GM23248 (cell line): ENCODE measurements at regions not wholly inside any gene's neighbourhood (a gene's known extent, or its start where the extent isn't known, plus 50 kb on each side); places are given as distances from the start of the nearest gene placed in this dataset.

Experiments
- EZH2 ChIP-seq: fragments of 200-600 bp; sonication (generic); IDR thresholded peaks from 2 replicates; pipeline ENCODE4 v1.6.1; 2018; ENCODE audit warnings: antibody characterized with exemption, mild to moderate bottlenecking; ENCODE audit not compliant: insufficient read depth, poor library complexity, severe bottlenecking
- EZH2phosphoT487 ChIP-seq: fragments of 200-600 bp; sonication (generic); IDR thresholded peaks from 2 replicates; pipeline ENCODE4 v1.6.1; 2018; ENCODE audit warnings: antibody characterized with exemption, moderate library complexity, mild to moderate bottlenecking, low read depth; ENCODE audit not compliant: insufficient read depth

GRCh38 chr12:16796168-16796567, 190.2 kb upstream of the LMO3 start:
- TF ChIP-seq EZH2 = no peak
- TF ChIP-seq EZH2phosphoT487 = no peak
